ENCODE measurements at regions not wholly inside any gene's neighbourhood (a gene's known extent, or its start where the extent isn't known, plus 50 kb on each side); places are given as distances from the start of the nearest gene placed in this dataset.

DNA sequence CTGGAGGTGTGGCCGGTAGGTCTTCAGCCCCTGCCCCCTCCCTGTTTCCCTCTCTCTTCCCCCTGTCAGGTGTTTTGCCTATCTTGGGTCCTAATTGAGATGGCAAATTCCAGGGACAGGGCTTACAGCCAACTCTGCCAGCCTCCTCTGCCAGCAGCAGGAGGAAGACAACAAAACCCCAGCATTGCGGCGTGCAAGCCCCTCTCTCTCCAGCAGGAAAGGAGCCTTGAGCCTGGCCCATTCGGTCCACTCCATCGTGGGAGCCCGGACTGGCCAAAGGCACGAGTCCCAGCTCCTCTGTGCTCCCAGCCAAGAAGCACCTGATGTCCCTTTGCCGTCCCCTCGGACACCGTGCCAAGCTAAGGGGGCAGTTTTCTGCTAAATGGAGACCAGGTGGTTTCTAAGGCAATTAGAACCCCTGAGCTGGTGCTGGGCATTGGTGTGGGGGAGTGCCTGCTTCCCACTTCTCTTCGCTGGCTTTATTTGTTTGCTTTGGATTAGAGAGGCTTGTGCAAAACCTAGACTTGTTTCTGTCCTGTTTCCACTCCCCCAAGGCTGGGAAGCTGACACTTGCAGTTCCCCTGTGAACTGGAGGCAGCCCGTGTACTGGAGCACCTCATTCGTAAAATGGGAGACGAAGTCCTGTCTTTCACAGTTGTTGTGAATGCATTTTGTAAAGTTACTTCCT lies 57.1 kb upstream of the LHX5 start:
- Histone ChIP-seq H3K56ac (ENCODE audit: insufficient read length, low read depth, low read length) (no peak overlapping the region), H3K23ac (ENCODE audit: insufficient read length, low read depth, low read length) (no peak overlapping the region)
- no peak for DNase-seq

More for the DNA sequence above, 57.1 kb upstream of the LHX5 start:
- Histone ChIP-seq H4K8ac (replicated peaks; ENCODE audit: insufficient read length, low read depth, low read length) (no peak overlapping the region), H3K9me3 (ENCODE audit: control insufficient read depth, low read depth, low read length) (no peaks in the 10 kb centered on the region), H2BK20ac (ENCODE audit: low read depth, low read length, poor library complexity, severe bottlenecking) (no peak overlapping the region), H3K27ac (ENCODE audit: insufficient read length, low read depth, low read length) (no peak overlapping the region), H3K4me2 (ENCODE audit: insufficient read depth, insufficient read length, low read length) (no peak overlapping the region), H3K4me1 (ENCODE audit: insufficient read depth, low read length) (no peaks in the 10 kb centered on the region), H2AFZ (ENCODE audit: low read length) (no peak overlapping the region), H3K27me3 (ENCODE audit: insufficient read depth, low read length) (no peaks in the 10 kb centered on the region), H3K79me1 (ENCODE audit: insufficient read depth, low read depth, low read length, poor library complexity, severe bottlenecking) (no peaks in the 10 kb centered on the region), H3K9ac (ENCODE audit: extremely low read depth, insufficient read length, low read length) (no peak overlapping the region), H3K14ac (ENCODE audit: insufficient read depth, low read length) (no peak overlapping the region), H2BK15ac (ENCODE audit: low read depth, low read length) (no peak overlapping the region), H3K79me2 (ENCODE audit: insufficient read depth, low read length) (no peaks in the 10 kb centered on the region), H3T11ph (ENCODE audit: low read length) (no peak overlapping the region), H4K91ac (ENCODE audit: insufficient read length, low read depth, low read length) (no peak overlapping the region), H4K5ac (ENCODE audit: insufficient read length, low read depth, low read length) (no peak overlapping the region), H3K18ac (ENCODE audit: insufficient read length, low read depth, low read length) (peak overlapping the region; percentile 8), H2AK5ac (ENCODE audit: insufficient read length, low read length) (no peak overlapping the region), H2BK120ac (ENCODE audit: low read depth, low read length, poor library complexity, severe bottlenecking) (no peak overlapping the region), H2BK12ac (ENCODE audit: insufficient read length, low read depth, low read length) (no peak overlapping the region), H3K23me2 (ENCODE audit: insufficient read length, low read depth, low read length, poor library complexity, severe bottlenecking) (no peaks in the 10 kb centered on the region), H3K4ac (ENCODE audit: low read depth, low read length) (no peak overlapping the region), H2BK5ac (ENCODE audit: insufficient read length, low read length) (no peak overlapping the region), H4K20me1 (ENCODE audit: control insufficient read depth, insufficient read depth, insufficient read length) (no peaks in the 10 kb centered on the region)
- WGBS (ENCODE audit: extremely low coverage, insufficient read length, low lambda C conversion rate): no CpG with 5 or more reads among the region's 14 CpGs
- Mint-ChIP-seq H3K36me3 (ENCODE audit: insufficient read depth in 1 of 3, low read depth in 3 of 3) (peaks cover 5 to 18% (median 10%) of the 10 kb centered on the region in 3 experiments; a peak in 6 of 7 replicates), H3K4me1 (peaks cover 32 to 33% of the 10 kb centered on the region in 2 experiments), H3K27ac (peak overlapping the region in 1 of 3 experiments; percentile 5; a peak in 1 of 7 replicates), H3K9me3 (peaks cover 11 to 18% of the 10 kb centered on the region in 2 experiments), H3K4me3 (no peak overlapping the region), H3K27me3 (ENCODE audit: low read depth) (peaks cover 40% of the 10 kb centered on the region)
- TF ChIP-seq, protein P1, sequence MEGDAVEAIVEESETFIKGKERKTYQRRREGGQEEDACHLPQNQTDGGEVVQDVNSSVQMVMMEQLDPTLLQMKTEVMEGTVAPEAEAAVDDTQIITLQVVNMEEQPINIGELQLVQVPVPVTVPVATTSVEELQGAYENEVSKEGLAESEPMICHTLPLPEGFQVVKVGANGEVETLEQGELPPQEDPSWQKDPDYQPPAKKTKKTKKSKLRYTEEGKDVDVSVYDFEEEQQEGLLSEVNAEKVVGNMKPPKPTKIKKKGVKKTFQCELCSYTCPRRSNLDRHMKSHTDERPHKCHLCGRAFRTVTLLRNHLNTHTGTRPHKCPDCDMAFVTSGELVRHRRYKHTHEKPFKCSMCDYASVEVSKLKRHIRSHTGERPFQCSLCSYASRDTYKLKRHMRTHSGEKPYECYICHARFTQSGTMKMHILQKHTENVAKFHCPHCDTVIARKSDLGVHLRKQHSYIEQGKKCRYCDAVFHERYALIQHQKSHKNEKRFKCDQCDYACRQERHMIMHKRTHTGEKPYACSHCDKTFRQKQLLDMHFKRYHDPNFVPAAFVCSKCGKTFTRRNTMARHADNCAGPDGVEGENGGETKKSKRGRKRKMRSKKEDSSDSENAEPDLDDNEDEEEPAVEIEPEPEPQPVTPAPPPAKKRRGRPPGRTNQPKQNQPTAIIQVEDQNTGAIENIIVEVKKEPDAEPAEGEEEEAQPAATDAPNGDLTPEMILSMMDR (conservative IDR thresholded peaks at IDR 0.05): no peak

All from H9 (cell line).